Progenitor cell of endocrine pancreas (in vitro differentiated cells): ENCODE measurements at regions not wholly inside any gene's neighbourhood (a gene's known extent, or its start where the extent isn't known, plus 50 kb on each side); places are given as distances from the start of the nearest gene placed in this dataset.

Experiments
- DNase-seq: peaks from one replicate; pipeline ENCODE4 v3.0.0; 2021; ENCODE audit warnings: low spot score; ENCODE audit not compliant: unreplicated experiment
- H3K27ac Mint-ChIP-seq: 2 replicates; pipeline ENCODE4 v1.8.0; 2021; ENCODE audit warnings: mild to moderate bottlenecking, moderate library complexity, mixed read lengths
- H3K27me3 Mint-ChIP-seq: 2 replicates; pipeline ENCODE4 v1.8.0; 2021; ENCODE audit warnings: mixed read lengths
- H3K36me3 Mint-ChIP-seq: 2 replicates; pipeline ENCODE4 v1.8.0; 2022; ENCODE audit warnings: mixed read lengths; ENCODE audit not compliant: insufficient read depth
- H3K4me1 Mint-ChIP-seq: 2 replicates; pipeline ENCODE4 v1.8.0; 2021; ENCODE audit warnings: low read depth, mixed read lengths
- H3K4me3 Mint-ChIP-seq: 2 replicates; pipeline ENCODE4 v1.8.0; 2021; ENCODE audit warnings: low read depth, mild to moderate bottlenecking, moderate library complexity, mixed read lengths
- H3K9me3 Mint-ChIP-seq: 2 replicates; pipeline ENCODE4 v1.8.0; 2021; ENCODE audit warnings: low read depth, mixed read lengths
- CTCF ChIP-seq: fragments of 200-600 bp; sonication (generic); IDR thresholded peaks from one replicate; pipeline ENCODE4 v1.5.0; 2021; ENCODE audit warnings: antibody characterized with exemption, mild to moderate bottlenecking; ENCODE audit not compliant: unreplicated experiment

GRCh38 chr15:94793207-94793606, 561.8 kb downstream of the MCTP2 start:
- H3K4me3 Mint-ChIP-seq = no peak overlapping the region
- H3K27ac Mint-ChIP-seq = no peak overlapping the region
- DNase-seq = no peak
- no peaks in the 10 kb centered on the region for H3K36me3 Mint-ChIP-seq
- peaks cover 9% of the 10 kb centered on the region for H3K4me1 Mint-ChIP-seq
- no peak for TF ChIP-seq CTCF
- H3K9me3 Mint-ChIP-seq = peaks cover 8% of the 10 kb centered on the region
- peaks cover 8% of the 10 kb centered on the region for H3K27me3 Mint-ChIP-seq

- Mint-ChIP-seq H3K9me3 (peaks cover 8% of the 10 kb centered on the region), H3K27ac (no peak overlapping the region), H3K4me1 (peaks cover 9% of the 10 kb centered on the region), H3K36me3 (no peaks in the 10 kb centered on the region), H3K27me3 (peaks cover 8% of the 10 kb centered on the region), H3K4me3 (no peak overlapping the region)
- DNase-seq = no peak
- no peak for TF ChIP-seq CTCF
Measured at GRCh38 chr15:94793641-94794040, 562.3 kb downstream of the MCTP2 start.

- H3K27ac Mint-ChIP-seq = no peak overlapping the region
Measured at GRCh38 chr15:94804613-94805012, 573.3 kb downstream of the MCTP2 start.

GRCh38 chr15:94815110-94815731, 583.9 kb downstream of the MCTP2 start:
- DNase-seq = no peak
- no peaks in the 10 kb centered on the region for H3K36me3 Mint-ChIP-seq
- no peaks in the 10 kb centered on the region for H3K9me3 Mint-ChIP-seq
- H3K27me3 Mint-ChIP-seq = peaks cover 2% of the 10 kb centered on the region
- no peak overlapping the region for H3K27ac Mint-ChIP-seq
- H3K4me1 Mint-ChIP-seq = no peaks in the 10 kb centered on the region
- no peak for TF ChIP-seq CTCF
- H3K4me3 Mint-ChIP-seq = no peak overlapping the region

More at GRCh38 chr15:94804613-94805012, 573.3 kb downstream of the MCTP2 start:
- Mint-ChIP-seq H3K36me3 (no peaks in the 10 kb centered on the region), H3K9me3 (peaks cover 12% of the 10 kb centered on the region), H3K4me3 (no peak overlapping the region), H3K27me3 (no peaks in the 10 kb centered on the region), H3K4me1 (peaks cover under 1% of the 10 kb centered on the region)
- TF ChIP-seq CTCF = no peak
- no peak for DNase-seq

- H3K4me1 Mint-ChIP-seq = no peaks in the 10 kb centered on the region
- H3K4me3 Mint-ChIP-seq = no peak overlapping the region
- peaks cover 2% of the 10 kb centered on the region for H3K27me3 Mint-ChIP-seq
- no peak overlapping the region for H3K27ac Mint-ChIP-seq
- no peak for TF ChIP-seq CTCF
- no peak for DNase-seq
- H3K36me3 Mint-ChIP-seq = no peaks in the 10 kb centered on the region
- H3K9me3 Mint-ChIP-seq = no peaks in the 10 kb centered on the region
Measured at GRCh38 chr15:94815914-94816313, 584.6 kb downstream of the MCTP2 start.
